HG03432 (cell line): ENCODE measurements at regions not wholly inside any gene's neighbourhood (a gene's known extent, or its start where the extent isn't known, plus 50 kb on each side); places are given as distances from the start of the nearest gene placed in this dataset.
"Not testable (repeated sequence)": the region's sequence is repeated elsewhere in the genome, so short reads cannot be mapped to it uniquely, and the experiment has no call there.

Experiments
- ATAC-seq: cut with Tn5 transposase; IDR thresholded peaks from one replicate; pipeline ENCODE4 v1.9.1; 2021; ENCODE audit warnings: mild to moderate bottlenecking, moderate library complexity; ENCODE audit not compliant: unreplicated experiment

GRCh38 chr10:94218493-94219183, 144.1 kb downstream of the NOC3L start:
- no peak for ATAC-seq

GRCh38 chr10:94219829-94220228, 142.9 kb downstream of the NOC3L start:
- ATAC-seq = no peak

DNA sequence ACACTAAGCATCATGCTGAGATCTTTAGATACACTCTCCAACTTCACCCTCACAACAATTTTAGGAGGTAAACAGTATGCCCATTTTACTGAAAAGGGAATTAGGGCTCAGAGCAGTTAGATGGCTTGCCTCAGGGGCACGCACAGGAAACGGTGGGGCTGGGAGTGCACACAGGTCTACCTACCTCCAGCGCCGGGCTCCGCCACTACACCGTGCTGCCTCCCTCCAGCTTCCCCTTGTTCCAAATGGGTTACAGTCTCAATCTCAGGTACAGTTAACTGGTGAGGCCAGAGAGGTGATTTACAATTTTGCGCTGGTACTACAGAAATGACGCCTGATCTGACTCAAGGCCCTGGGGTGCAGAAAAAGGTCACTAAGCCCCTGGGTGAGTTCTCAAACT, 142.0 kb downstream of the NOC3L start:
- no peak for ATAC-seq

- ATAC-seq = no peak
Observed at GRCh38 chr10:94223702-94224370, 138.9 kb downstream of the NOC3L start.

GRCh38 chr10:94224656-94225055, 138.1 kb downstream of the NOC3L start:
- ATAC-seq = no peak

- no peak for ATAC-seq
Observed at GRCh38 chr10:94225589-94225988, 137.2 kb downstream of the NOC3L start.

GRCh38 chr10:94230134-94230785, 132.5 kb downstream of the NOC3L start:
- no peak for ATAC-seq

- ATAC-seq = no peak
Observed at GRCh38 chr10:94232711-94233383, 129.9 kb downstream of the NOC3L start.

GRCh38 chr10:94235461-94235860, 127.3 kb downstream of the NOC3L start:
- no peak for ATAC-seq

DNA sequence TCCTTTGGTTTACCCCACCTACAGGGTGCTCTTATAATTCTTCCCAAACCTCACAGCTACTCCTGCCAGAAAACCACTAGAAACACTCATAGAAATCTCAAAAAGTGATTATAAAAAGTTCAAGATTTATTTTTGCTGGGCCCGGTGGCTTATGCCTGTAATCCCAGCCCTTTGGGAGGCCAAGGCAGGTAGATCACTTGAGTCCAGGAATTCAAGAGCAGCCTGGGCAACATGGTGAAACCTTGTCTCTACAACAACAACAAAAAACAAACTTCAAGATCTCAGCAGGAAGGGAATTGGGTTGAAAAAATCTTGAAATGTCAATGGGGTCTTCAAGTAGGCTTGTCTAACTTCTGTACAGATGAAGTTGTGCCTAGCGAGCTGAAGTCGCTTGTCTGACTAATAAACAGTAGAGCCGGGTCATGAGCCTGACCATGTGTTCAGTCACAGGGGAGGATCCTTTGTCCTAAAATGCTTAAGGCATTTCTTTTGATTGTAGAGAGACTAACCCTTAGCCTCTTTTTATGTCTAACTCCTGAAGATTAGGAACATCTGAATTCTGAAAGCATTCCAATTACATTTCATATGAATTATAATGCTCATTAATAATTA, 124.6 kb downstream of the NOC3L start:
- ATAC-seq = no peak

DNA sequence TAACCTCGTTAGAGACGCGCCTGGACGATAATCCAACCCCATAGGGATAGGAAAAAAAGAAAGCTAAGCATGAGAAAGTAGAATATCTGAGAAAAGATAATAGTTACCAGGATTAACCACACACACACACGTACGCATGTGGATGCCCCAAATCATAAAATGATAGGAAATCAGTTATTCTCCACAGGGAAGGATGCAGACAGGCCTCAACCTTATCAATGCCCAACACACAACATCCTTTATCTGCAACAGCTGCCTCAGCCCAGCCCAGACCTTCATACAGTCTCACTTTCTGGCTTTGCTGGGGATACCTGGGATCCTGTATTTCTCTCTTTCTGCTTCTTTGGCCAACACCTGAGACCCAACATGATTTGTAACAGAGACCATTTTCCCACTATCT, 123.0 kb downstream of the NOC3L start:
- ATAC-seq = no peak

- ATAC-seq = no peak
Observed at GRCh38 chr10:94240491-94240890, 122.2 kb downstream of the NOC3L start.

DNA sequence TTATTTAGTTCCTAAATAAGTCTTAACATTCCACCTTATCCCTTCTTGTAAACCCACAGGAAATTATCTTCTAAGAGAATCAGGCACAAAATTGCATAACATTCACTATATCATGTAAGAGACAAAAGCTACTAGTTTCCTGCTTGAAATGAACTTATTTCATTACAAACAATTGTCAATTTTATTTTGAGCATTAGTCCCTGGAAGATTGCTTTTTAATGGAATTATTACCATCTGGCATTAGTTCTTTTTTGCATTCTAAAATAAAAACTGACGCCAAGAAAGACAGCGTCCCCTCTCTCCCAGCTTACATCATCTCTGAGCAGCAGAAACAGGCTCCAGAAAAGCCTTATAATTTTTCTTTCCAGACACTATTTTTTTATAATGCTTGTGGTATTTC, 121.8 kb downstream of the NOC3L start:
- no peak for ATAC-seq

- ATAC-seq = no peak
Observed at GRCh38 chr10:94251098-94251497, 111.6 kb downstream of the NOC3L start.

GRCh38 chr10:94251568-94251967, 111.2 kb downstream of the NOC3L start:
- no peak for ATAC-seq

DNA sequence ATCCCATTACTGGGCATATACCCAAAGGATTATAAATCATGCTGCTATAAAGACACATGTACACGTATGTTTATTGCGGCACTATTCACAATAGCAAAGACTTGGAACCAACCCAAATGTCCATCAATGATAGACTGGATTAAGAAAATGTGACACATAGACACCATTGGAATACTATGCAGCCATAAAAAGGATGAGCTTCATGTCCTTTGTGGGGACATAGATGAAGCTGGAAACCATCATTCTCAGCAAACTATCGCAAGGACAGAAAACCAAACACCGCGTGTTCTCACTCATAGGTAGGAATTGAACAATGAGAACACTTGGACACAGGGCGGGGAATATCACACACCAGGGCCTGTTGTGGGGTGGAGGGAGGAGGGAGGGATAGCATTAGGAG, 105.3 kb downstream of the NOC3L start:
- not testable (repeated sequence) for ATAC-seq

DNA sequence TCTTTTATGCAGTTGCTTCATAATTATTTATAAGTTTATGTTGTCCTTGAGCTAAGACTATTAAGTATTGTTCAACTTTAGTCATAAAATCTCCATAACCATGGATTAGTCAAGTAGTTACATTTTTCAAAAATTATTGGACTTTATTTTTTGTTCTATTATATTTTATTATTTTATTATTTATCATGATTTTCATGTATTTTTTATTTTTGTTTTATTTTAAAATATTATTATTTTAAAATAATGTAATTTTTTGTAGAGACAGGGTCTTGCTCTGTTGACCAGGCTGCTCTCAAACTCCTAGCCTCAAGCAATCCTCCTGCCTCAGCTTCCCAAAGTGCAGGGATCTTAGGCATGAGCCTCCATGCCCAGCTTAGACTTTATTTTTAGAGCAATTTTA, 102.3 kb downstream of the NOC3L start:
- ATAC-seq = no peak

GRCh38 chr10:94264085-94264484, 98.7 kb downstream of the NOC3L start:
- no peak for ATAC-seq

DNA sequence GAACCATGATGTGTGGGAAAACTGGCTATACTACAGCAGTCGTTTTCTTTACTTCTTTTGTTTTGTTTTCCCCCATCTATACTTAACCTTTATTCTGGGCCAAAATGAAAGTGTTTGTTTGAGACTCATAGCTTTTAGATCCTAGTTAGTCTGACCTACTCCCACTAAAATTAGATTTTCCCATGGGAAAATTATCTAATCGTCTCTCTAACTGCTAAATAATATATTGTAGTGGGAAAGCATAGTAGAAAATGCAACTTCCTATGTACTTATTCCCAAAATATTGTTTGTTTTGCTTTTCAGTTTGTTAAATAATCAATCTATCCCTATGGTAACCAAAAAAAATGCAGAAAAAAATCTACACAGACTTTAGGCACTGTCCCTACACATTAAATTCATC, 96.6 kb downstream of the NOC3L start:
- no peak for ATAC-seq

- no peak for ATAC-seq
Observed at GRCh38 chr10:94268652-94269051, 94.1 kb downstream of the NOC3L start.

GRCh38 chr10:94274142-94274787, 88.5 kb downstream of the NOC3L start:
- no peak for ATAC-seq
